ENCODE measurements at regions not wholly inside any gene's neighbourhood (a gene's known extent, or its start where the extent isn't known, plus 50 kb on each side); places are given as distances from the start of the nearest gene placed in this dataset.

DNA sequence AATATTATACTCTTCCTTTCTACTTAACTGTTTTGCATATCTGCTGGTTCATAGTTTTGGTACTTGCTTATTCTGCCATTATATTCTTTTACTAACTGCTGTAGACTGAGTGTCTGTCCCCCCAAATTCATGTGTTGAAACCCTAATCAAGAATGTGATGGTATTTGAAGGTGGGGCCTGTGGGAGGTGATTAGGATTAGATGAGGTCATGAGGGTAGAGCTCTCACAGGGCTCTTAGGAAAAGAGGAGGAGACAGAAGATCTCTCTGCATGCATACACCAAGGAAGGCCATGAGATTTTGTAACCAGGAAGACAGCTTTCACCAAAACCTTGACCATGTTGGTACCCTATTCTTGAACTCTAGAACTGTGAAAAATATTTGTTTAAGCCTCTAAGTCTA, 354.1 kb upstream of the B3GALT2 start:
- TF ChIP-seq CTCF (IDR thresholded peaks at IDR 0.05; ENCODE audit: partially characterized antibody, unreplicated experiment): no peak
- no peak overlapping the region for H3K4me3 Mint-ChIP-seq (ENCODE audit: unreplicated experiment)
- no peak overlapping the region for H3K27ac Mint-ChIP-seq (ENCODE audit: unreplicated experiment)
- no peaks in the 10 kb centered on the region for H3K27me3 Mint-ChIP-seq (ENCODE audit: unreplicated experiment)
- H3K36me3 Mint-ChIP-seq (ENCODE audit: unreplicated experiment): no peaks in the 10 kb centered on the region
- DNase-seq: no peak
- H3K9me3 Mint-ChIP-seq (ENCODE audit: unreplicated experiment): no peaks in the 10 kb centered on the region
- H3K4me1 Mint-ChIP-seq (ENCODE audit: low read depth, unreplicated experiment): no peaks in the 10 kb centered on the region

- no peak for TF ChIP-seq CTCF (IDR thresholded peaks at IDR 0.05; ENCODE audit: partially characterized antibody, unreplicated experiment)
- H3K4me3 Mint-ChIP-seq (ENCODE audit: unreplicated experiment): no peak overlapping the region
- H3K36me3 Mint-ChIP-seq (ENCODE audit: unreplicated experiment): no peaks in the 10 kb centered on the region
- no peaks in the 10 kb centered on the region for H3K9me3 Mint-ChIP-seq (ENCODE audit: unreplicated experiment)
- no peaks in the 10 kb centered on the region for H3K27me3 Mint-ChIP-seq (ENCODE audit: unreplicated experiment)
- no peaks in the 10 kb centered on the region for H3K4me1 Mint-ChIP-seq (ENCODE audit: low read depth, unreplicated experiment)
- no peak overlapping the region for H3K27ac Mint-ChIP-seq (ENCODE audit: unreplicated experiment)
- no peak for DNase-seq
These were observed 353.5 kb upstream of the B3GALT2 start for GRCh38 chr1:193539731-193540459.

- no peak for TF ChIP-seq CTCF (IDR thresholded peaks at IDR 0.05; ENCODE audit: partially characterized antibody, unreplicated experiment)
- no peaks in the 10 kb centered on the region for H3K27me3 Mint-ChIP-seq (ENCODE audit: unreplicated experiment)
- H3K4me3 Mint-ChIP-seq (ENCODE audit: unreplicated experiment): no peak overlapping the region
- H3K4me1 Mint-ChIP-seq (ENCODE audit: low read depth, unreplicated experiment): no peaks in the 10 kb centered on the region
- H3K36me3 Mint-ChIP-seq (ENCODE audit: unreplicated experiment): no peaks in the 10 kb centered on the region
- no peak overlapping the region for H3K27ac Mint-ChIP-seq (ENCODE audit: unreplicated experiment)
- no peak for DNase-seq
- no peaks in the 10 kb centered on the region for H3K9me3 Mint-ChIP-seq (ENCODE audit: unreplicated experiment)
These were observed 352.3 kb upstream of the B3GALT2 start for GRCh38 chr1:193538680-193539079.

DNA sequence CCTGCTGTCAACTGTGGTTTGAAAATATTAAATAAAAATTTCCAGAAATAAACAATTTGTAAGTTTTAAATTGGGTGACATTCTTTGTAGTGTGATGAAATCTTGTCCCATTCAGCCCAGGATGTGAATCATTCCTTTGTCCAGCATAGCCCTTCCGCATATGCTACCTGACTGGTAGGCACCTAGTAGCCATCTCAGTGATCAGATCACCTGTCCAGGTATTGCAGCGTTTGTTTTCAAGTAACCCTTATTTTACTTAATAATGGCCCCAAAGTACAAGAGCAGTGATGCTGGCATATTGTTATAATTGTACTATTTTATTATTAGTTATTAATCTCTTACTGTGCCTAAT, 351.6 kb upstream of the B3GALT2 start:
- no peak for DNase-seq
- no peak for TF ChIP-seq CTCF (IDR thresholded peaks at IDR 0.05; ENCODE audit: partially characterized antibody, unreplicated experiment)
- Mint-ChIP-seq H3K36me3 (ENCODE audit: unreplicated experiment) (no peaks in the 10 kb centered on the region), H3K27me3 (ENCODE audit: unreplicated experiment) (no peaks in the 10 kb centered on the region), H3K4me3 (ENCODE audit: unreplicated experiment) (no peak overlapping the region), H3K9me3 (ENCODE audit: unreplicated experiment) (no peaks in the 10 kb centered on the region), H3K27ac (ENCODE audit: unreplicated experiment) (no peak overlapping the region), H3K4me1 (ENCODE audit: low read depth, unreplicated experiment) (no peaks in the 10 kb centered on the region)

- Mint-ChIP-seq H3K4me1 (ENCODE audit: low read depth, unreplicated experiment) (no peaks in the 10 kb centered on the region), H3K27me3 (ENCODE audit: unreplicated experiment) (no peaks in the 10 kb centered on the region), H3K9me3 (ENCODE audit: unreplicated experiment) (no peaks in the 10 kb centered on the region), H3K4me3 (ENCODE audit: unreplicated experiment) (no peak overlapping the region), H3K27ac (ENCODE audit: unreplicated experiment) (no peak overlapping the region), H3K36me3 (ENCODE audit: unreplicated experiment) (no peaks in the 10 kb centered on the region)
- no peak for DNase-seq
- TF ChIP-seq CTCF (IDR thresholded peaks at IDR 0.05; ENCODE audit: partially characterized antibody, unreplicated experiment): no peak
These were observed 351.0 kb upstream of the B3GALT2 start for GRCh38 chr1:193537266-193538002.
